Activated B cell treated with CpG ODN at 0.5 μM for 24 hours (primary cell): ENCODE measurements at regions not wholly inside any gene's neighbourhood (a gene's known extent, or its start where the extent isn't known, plus 50 kb on each side); places are given as distances from the start of the nearest gene placed in this dataset.

Experiments
- ATAC-seq: fragments of 200-7000 bp; cut with Tn5 transposase; one replicate; pipeline ENCODE4 v1.10.0; 2021; ENCODE audit warnings: low read depth, mild to moderate bottlenecking, moderate library complexity
- CTCF ChIA-PET: fragments of 350-600 bp; sonication (Branson Sonifier 250); formaldehyde crosslinking; loops from one replicate; lab custom pipeline; 2021; ENCODE audit warnings: antibody characterized with exemption; lab: Charles Lee
- POLR2A ChIA-PET: fragments of 350-600 bp; sonication (Branson Sonifier 250); formaldehyde crosslinking; loops from one replicate; lab custom pipeline; 2021; ENCODE audit warnings: antibody characterized with exemption; lab: Charles Lee
- DNase-seq: peaks from one replicate; pipeline ENCODE4 v3.0.0; 2022
- H3K27ac Mint-ChIP-seq: one replicate; pipeline ENCODE4 v1.8.0; 2020; ENCODE audit warnings: mixed read lengths
- H3K27me3 Mint-ChIP-seq: one replicate; pipeline ENCODE4 v1.8.0; 2021; ENCODE audit warnings: mixed read lengths
- H3K36me3 Mint-ChIP-seq: one replicate; pipeline ENCODE4 v1.8.0; 2021; ENCODE audit warnings: low read depth, mixed read lengths
- H3K4me1 Mint-ChIP-seq: one replicate; pipeline ENCODE4 v1.8.0; 2021; ENCODE audit warnings: mixed read lengths
- H3K4me3 Mint-ChIP-seq: one replicate; pipeline ENCODE4 v1.8.0; 2020; ENCODE audit warnings: mild to moderate bottlenecking, mixed read lengths
- H3K9me3 Mint-ChIP-seq: one replicate; pipeline ENCODE4 v1.8.0; 2020; ENCODE audit warnings: mixed read lengths
- CTCF ChIP-seq: fragments of 200-600 bp; IDR thresholded peaks from one replicate; pipeline ENCODE4 v1.8.0; 2022; ENCODE audit warnings: antibody characterized with exemption, mild to moderate bottlenecking
- intact Hi-C: fragments of 100-400 bp; cut with micrococcal nuclease; formaldehyde crosslinking; loops from one replicate; pipeline ENCODE4 v1.15.1; 2024

GRCh38 chr3:27990837-27991236 is 250.6 kb upstream of the CMC1 start:
- POLR2A ChIA-PET: no interaction called here
- Mint-ChIP-seq H3K27ac (no peak overlapping the region), H3K4me3 (no peak overlapping the region), H3K27me3 (no peaks in the 10 kb centered on the region), H3K9me3 (no peaks in the 10 kb centered on the region), H3K4me1 (no peaks in the 10 kb centered on the region), H3K36me3 (no peaks in the 10 kb centered on the region)
- no peak for DNase-seq
- no peak for ATAC-seq
- CTCF ChIA-PET: no interaction called here
- intact Hi-C loops: no loop called here
- TF ChIP-seq CTCF: no peak

- DNase-seq: no peak
- ChIA-PET CTCF (no interaction called here), POLR2A (no interaction called here)
- H3K4me3 Mint-ChIP-seq: no peak overlapping the region
- no peak for ATAC-seq
- H3K27ac Mint-ChIP-seq: no peak overlapping the region
- H3K4me1 Mint-ChIP-seq: no peaks in the 10 kb centered on the region
- no peaks in the 10 kb centered on the region for H3K27me3 Mint-ChIP-seq
- intact Hi-C loops: no loop called here
- H3K9me3 Mint-ChIP-seq: no peaks in the 10 kb centered on the region
- H3K36me3 Mint-ChIP-seq: no peaks in the 10 kb centered on the region
- no peak for TF ChIP-seq CTCF
These were observed 248.4 kb upstream of the CMC1 start for GRCh38 chr3:27993051-27993450.

GRCh38 chr3:28000608-28001007 is 240.8 kb upstream of the CMC1 start:
- Mint-ChIP-seq H3K36me3 (no peaks in the 10 kb centered on the region), H3K9me3 (peaks cover 7% of the 10 kb centered on the region), H3K27ac (no peak overlapping the region), H3K4me1 (no peaks in the 10 kb centered on the region), H3K27me3 (peaks cover 4% of the 10 kb centered on the region), H3K4me3 (no peak overlapping the region)
- ChIA-PET CTCF (no interaction called here), POLR2A (no interaction called here)
- intact Hi-C loops: no loop called here
- ATAC-seq (no peak), DNase-seq (no peak)
- TF ChIP-seq CTCF: no peak

GRCh38 chr3:28008235-28008634 is 233.2 kb upstream of the CMC1 start:
- no peak for DNase-seq
- ATAC-seq: no peak
- Mint-ChIP-seq H3K27me3 (no peaks in the 10 kb centered on the region), H3K4me3 (no peak overlapping the region), H3K27ac (no peak overlapping the region), H3K9me3 (peaks cover 3% of the 10 kb centered on the region), H3K4me1 (no peaks in the 10 kb centered on the region), H3K36me3 (no peaks in the 10 kb centered on the region)
- no peak for TF ChIP-seq CTCF
- ChIA-PET POLR2A (no interaction called here), CTCF (no interaction called here)
- intact Hi-C loops: no loop called here

- ChIA-PET CTCF (no interaction called here), POLR2A (no interaction called here)
- TF ChIP-seq CTCF: no peak
- Mint-ChIP-seq H3K27ac (no peak overlapping the region), H3K4me1 (no peaks in the 10 kb centered on the region), H3K9me3 (no peaks in the 10 kb centered on the region), H3K27me3 (no peaks in the 10 kb centered on the region), H3K4me3 (no peak overlapping the region), H3K36me3 (no peaks in the 10 kb centered on the region)
- ATAC-seq: no peak
- intact Hi-C loops: no loop called here
- DNase-seq: no peak
These were observed 228.6 kb upstream of the CMC1 start for GRCh38 chr3:28012830-28013229.
